PC-9 (cell line): ENCODE measurements at regions not wholly inside any gene's neighbourhood (a gene's known extent, or its start where the extent isn't known, plus 50 kb on each side); places are given as distances from the start of the nearest gene placed in this dataset.
"Not testable (repeated sequence)": the region's sequence is repeated elsewhere in the genome, so short reads cannot be mapped to it uniquely, and the experiment has no call there.

Experiments used
- BruUV-seq: library from RNA; stranded (reverse); fragments of 400-500 nt; replicated peaks from 2 replicates; lab custom pipeline; 2021; lab: Mats Ljungman, UMichigan
- CTCF ChIA-PET: fragments of 300-600 bp; sonication (Branson Sonifier 250); formaldehyde crosslinking; loops from one replicate; lab custom pipeline; 2022; ENCODE audit warnings: antibody characterized with exemption; lab: Charles Lee
- POLR2A ChIA-PET: fragments of 300-600 bp; sonication (Branson Sonifier 250); formaldehyde crosslinking; loops from one replicate; lab custom pipeline; 2022; ENCODE audit warnings: antibody characterized with exemption; ENCODE audit not compliant: unreplicated experiment; lab: Charles Lee
- DNase-seq, 2 experiments: peaks; one replicate each; pipeline versions ENCODE4 v3.0.0 to v3.0.0-alpha.2; 2015 to 2022; ENCODE audit warnings: mixed read lengths in 1 of 2
- H2AFZ ChIP-seq: fragments of 200-600 bp; sonication (generic); 2 replicates; pipeline ENCODE4 v1.8.1; 2017; ENCODE audit warnings: antibody characterized with exemption
- H3F3A ChIP-seq: fragments of 200-600 bp; sonication (generic); 2 replicates; pipeline ENCODE4 v1.8.1; 2017; ENCODE audit warnings: antibody characterized with exemption, mild to moderate bottlenecking, low read depth; ENCODE audit not compliant: insufficient read depth
- H3K27ac ChIP-seq: fragments of 200-600 bp; sonication (generic); 2 replicates; pipeline ENCODE4 v1.6.1; 2016; ENCODE audit warnings: mixed run types
- H3K27me3 ChIP-seq: fragments of 200-600 bp; sonication (generic); 2 replicates; pipeline ENCODE4 v1.6.1; 2016; ENCODE audit warnings: low read depth, mixed run types; ENCODE audit not compliant: insufficient read depth
- H3K36me3 ChIP-seq: fragments of 200-600 bp; sonication (generic); 2 replicates; pipeline ENCODE4 v1.6.1; 2016; ENCODE audit warnings: low read depth, mixed run types
- H3K4me1 ChIP-seq: fragments of 200-600 bp; sonication (generic); replicated peaks from 2 replicates; pipeline ENCODE4 v1.6.1; 2016; ENCODE audit warnings: mixed run types; ENCODE audit not compliant: insufficient read depth
- H3K4me2 ChIP-seq: fragments of 200-600 bp; sonication (generic); 2 replicates; pipeline ENCODE4 v1.6.1; 2017; ENCODE audit warnings: mixed run types
- H3K4me3 ChIP-seq: fragments of 200-600 bp; sonication (generic); 2 replicates; pipeline ENCODE4 v1.6.1; 2016; ENCODE audit warnings: mixed run types
- H3K79me2 ChIP-seq: fragments of 200-600 bp; sonication (generic); 2 replicates; pipeline ENCODE4 v1.6.1; 2017; ENCODE audit warnings: low read depth, mixed run types
- H3K9me2 ChIP-seq: fragments of 200-600 bp; sonication (generic); 2 replicates; pipeline ENCODE4 v1.8.1; 2017; ENCODE audit warnings: mild to moderate bottlenecking; ENCODE audit not compliant: insufficient read depth
- H3K9me3 ChIP-seq: fragments of 200-600 bp; sonication (generic); 2 replicates; pipeline ENCODE4 v1.8.1; 2016; ENCODE audit warnings: low read depth; ENCODE audit not compliant: insufficient read depth
- H4K20me1 ChIP-seq: fragments of 200-600 bp; sonication (generic); 2 replicates; pipeline ENCODE4 v1.8.1; 2017; ENCODE audit not compliant: insufficient read depth
- CTCF ChIP-seq: fragments of 200-600 bp; sonication (generic); conservative IDR thresholded peaks from 2 replicates; pipeline ENCODE4 v1.6.1; 2017; ENCODE audit warnings: mixed run types, antibody characterized with exemption, mild to moderate bottlenecking, moderate library complexity
- EZH2 ChIP-seq: fragments of 200-600 bp; sonication (generic); IDR thresholded peaks from 2 replicates; pipeline ENCODE4 v1.8.0; 2017; ENCODE audit warnings: antibody characterized with exemption, low read depth
- intact Hi-C: fragments of 100-400 bp; cut with micrococcal nuclease; formaldehyde crosslinking; loops from one replicate; pipeline ENCODE4 v1.10.0; 2022; ENCODE audit not compliant: unreplicated experiment

- H3K9me3 ChIP-seq = peaks cover 13% of the 10 kb centered on the region
- H3K79me2 ChIP-seq = no peaks in the 10 kb centered on the region
- ChIA-PET CTCF (interaction anchor here (1.0 kb wide), 1 partner anchor 37 kb away, joined by 7 read pairs; no protein-coding TSS in a partner anchor), POLR2A (no interaction called here)
- no peak overlapping the region for H3K4me3 ChIP-seq
- no peaks in the 10 kb centered on the region for H4K20me1 ChIP-seq
- no peak overlapping the region for H3K4me2 ChIP-seq
- BruUV-seq = TSS peak; percentile 45
- H3F3A ChIP-seq = peaks cover 5% of the 10 kb centered on the region; the same call in 1 of the 2 replicates
- TF ChIP-seq CTCF (peak; percentile 38), EZH2 (no peak)
- H2AFZ ChIP-seq = peak overlapping the region; percentile 10; the same call in 1 of the 2 replicates
- no peaks in the 10 kb centered on the region for H3K27me3 ChIP-seq
- H3K36me3 ChIP-seq = peaks cover 3% of the 10 kb centered on the region; the same call in 1 of the 2 replicates
- H3K9me2 ChIP-seq = no peaks in the 10 kb centered on the region
- DNase-seq = peak in 1 of 2 experiments; percentile 17
- H3K4me1 ChIP-seq = peaks cover 16% of the 10 kb centered on the region
- no peak overlapping the region for H3K27ac ChIP-seq
- intact Hi-C loops = loop anchor here (1.0 kb wide), 3 partner anchors 33 to 368 kb away; no protein-coding TSS in a partner anchor
Measured at GRCh38 chr1:115506924-115507589, 134.7 kb upstream of the VANGL1 start.

- Histone ChIP-seq H4K20me1 (no peaks in the 10 kb centered on the region), H3K4me2 (no peak overlapping the region), H2AFZ (peak overlapping the region; percentile 10; the same call in 1 of the 2 replicates), H3K36me3 (peaks cover 3% of the 10 kb centered on the region; the same call in 1 of the 2 replicates), H3K27ac (no peak overlapping the region), H3K9me3 (peaks cover 13% of the 10 kb centered on the region), H3K9me2 (no peaks in the 10 kb centered on the region), H3K79me2 (no peaks in the 10 kb centered on the region), H3K4me1 (peaks cover 20% of the 10 kb centered on the region), H3F3A (peaks cover 5% of the 10 kb centered on the region; the same call in 1 of the 2 replicates), H3K4me3 (no peak overlapping the region), H3K27me3 (no peaks in the 10 kb centered on the region)
- BruUV-seq = no TSS peak
- ChIA-PET POLR2A (no interaction called here), CTCF (interaction anchor here (0.6 to 1.0 kb wide), 3 partner anchors 36 to 1023 kb away, joined by 4 to 8 read pairs (median 7); no protein-coding TSS in a partner anchor)
- DNase-seq = peak in 1 of 2 experiments; percentile 19
- TF ChIP-seq EZH2 (no peak), CTCF (no peak)
- intact Hi-C loops = loop anchor here (1.0 kb wide), 1 partner anchor 36 kb away; no protein-coding TSS in a partner anchor
Measured at GRCh38 chr1:115506518-115506917, 135.3 kb upstream of the VANGL1 start.

- intact Hi-C loops = no loop called here
- H3K4me1 ChIP-seq = peaks cover 17% of the 10 kb centered on the region
- POLR2A ChIA-PET = no interaction called here
- H3F3A ChIP-seq = no peaks in the 10 kb centered on the region
- no peaks in the 10 kb centered on the region for H4K20me1 ChIP-seq
- CTCF ChIA-PET = no interaction called here
- peaks cover 5% of the 10 kb centered on the region; the same call in 1 of the 2 replicates for H3K9me3 ChIP-seq
- H3K4me2 ChIP-seq = no peak overlapping the region
- no TSS peak for BruUV-seq
- H3K4me3 ChIP-seq = no peak overlapping the region
- no peaks in the 10 kb centered on the region for H3K79me2 ChIP-seq
- TF ChIP-seq EZH2 (no peak), CTCF (no peak)
- H2AFZ ChIP-seq = no peak overlapping the region
- no peaks in the 10 kb centered on the region for H3K27me3 ChIP-seq
- H3K36me3 ChIP-seq = peaks cover 3% of the 10 kb centered on the region; the same call in 1 of the 2 replicates
- no peaks in the 10 kb centered on the region for H3K9me2 ChIP-seq
- no peak for DNase-seq
- no peak overlapping the region for H3K27ac ChIP-seq
Measured at GRCh38 chr1:115505148-115505571, 136.6 kb upstream of the VANGL1 start.

- intact Hi-C loops, BruUV-seq, CTCF ChIA-PET: not testable (repeated sequence)
Measured at GRCh38 chr1:115502183-115502582, 139.6 kb upstream of the VANGL1 start.

More at GRCh38 chr1:115502183-115502582, 139.6 kb upstream of the VANGL1 start:
- H3K27ac ChIP-seq, H3K27me3 ChIP-seq, H3K36me3 ChIP-seq, H3K79me2 ChIP-seq, H3K4me3 ChIP-seq, H3K9me3 ChIP-seq, DNase-seq, H3K4me2 ChIP-seq, H3K9me2 ChIP-seq, POLR2A ChIA-PET, H2AFZ ChIP-seq, H4K20me1 ChIP-seq: not testable (repeated sequence)
- H3K4me1 ChIP-seq = peaks cover 26% of the 10 kb centered on the region
- H3F3A ChIP-seq = peaks cover 16% of the 10 kb centered on the region
